Astrocyte (in vitro differentiated cells and primary cell): ENCODE measurements at regions not wholly inside any gene's neighbourhood (a gene's known extent, or its start where the extent isn't known, plus 50 kb on each side); places are given as distances from the start of the nearest gene placed in this dataset.

Experiments used
- DNase-seq: peaks from one replicate; pipeline ENCODE4 v3.0.0-alpha.2; 2010; ENCODE audit warnings: low read depth
- FAIRE-seq: peaks from 2 replicates; lab custom pipeline; 2011; peaks lifted over from hg19 to GRCh38; lab: Jason Lieb, UNC
- H2AFZ ChIP-seq: 2 replicates; pipeline ENCODE4 v1.6.0; 2012; ENCODE audit warnings: low read depth, low read length, inconsistent platforms
- H3K27ac ChIP-seq: 2 replicates; pipeline ENCODE4 v1.5.1; 2011; ENCODE audit warnings: low read depth, low read length, inconsistent platforms
- H3K27me3 ChIP-seq: 2 replicates; pipeline ENCODE4 v1.6.0; 2011; ENCODE audit warnings: low read length, inconsistent platforms; ENCODE audit not compliant: insufficient read depth
- H3K36me3 ChIP-seq: 2 replicates; pipeline ENCODE4 v1.5.1; 2011; ENCODE audit warnings: low read length, inconsistent platforms; ENCODE audit not compliant: insufficient read depth
- H3K4me1 ChIP-seq: 2 replicates; pipeline ENCODE4 v1.5.1; 2011; ENCODE audit warnings: low read length, inconsistent platforms; ENCODE audit not compliant: insufficient read depth
- H3K4me2 ChIP-seq: 2 replicates; pipeline ENCODE4 v1.6.0; 2012; ENCODE audit warnings: low read length, inconsistent platforms
- H3K4me3 ChIP-seq: 2 replicates; pipeline ENCODE4 v1.5.1; 2011; ENCODE audit warnings: low read depth, mild to moderate bottlenecking, low read length, inconsistent platforms; ENCODE audit not compliant: insufficient read depth
- H3K79me2 ChIP-seq: 2 replicates; pipeline ENCODE4 v1.6.0; 2012; ENCODE audit warnings: mild to moderate bottlenecking, low read length, inconsistent platforms; ENCODE audit not compliant: insufficient read depth
- H3K9ac ChIP-seq: 2 replicates; pipeline ENCODE4 v1.6.0; 2012; ENCODE audit warnings: mild to moderate bottlenecking, low read length, inconsistent platforms
- H3K9me3 ChIP-seq: 2 replicates; pipeline ENCODE4 v1.5.1; 2012; ENCODE audit warnings: low read depth, mild to moderate bottlenecking, low read length, inconsistent platforms; ENCODE audit not compliant: insufficient read depth
- H4K20me1 ChIP-seq: 2 replicates; pipeline ENCODE4 v1.6.0; 2012; ENCODE audit warnings: low read length, inconsistent platforms; ENCODE audit not compliant: insufficient read depth
- H3K27ac Mint-ChIP-seq: one replicate; pipeline ENCODE4 v1.8.0; 2021; ENCODE audit warnings: mild to moderate bottlenecking, mixed read lengths; ENCODE audit not compliant: unreplicated experiment
- H3K27me3 Mint-ChIP-seq: one replicate; pipeline ENCODE4 v1.8.0; 2021; ENCODE audit warnings: low read depth, mixed read lengths; ENCODE audit not compliant: unreplicated experiment
- H3K36me3 Mint-ChIP-seq: one replicate; pipeline ENCODE4 v1.8.0; 2021; ENCODE audit warnings: low read depth, mixed read lengths; ENCODE audit not compliant: unreplicated experiment
- H3K4me1 Mint-ChIP-seq: one replicate; pipeline ENCODE4 v1.8.0; 2021; ENCODE audit warnings: low read depth, mixed read lengths; ENCODE audit not compliant: unreplicated experiment
- H3K4me3 Mint-ChIP-seq: one replicate; pipeline ENCODE4 v1.8.0; 2021; ENCODE audit warnings: mild to moderate bottlenecking, moderate library complexity, mixed read lengths; ENCODE audit not compliant: unreplicated experiment
- H3K9me3 Mint-ChIP-seq: one replicate; pipeline ENCODE4 v1.8.0; 2021; ENCODE audit warnings: mild to moderate bottlenecking, mixed read lengths; ENCODE audit not compliant: unreplicated experiment
- EZH2 ChIP-seq: IDR thresholded peaks from 2 replicates; pipeline ENCODE4 v1.6.1; 2012; ENCODE audit warnings: mild to moderate bottlenecking, low read length, inconsistent platforms; ENCODE audit not compliant: insufficient read depth
- TF ChIP-seq, protein P1 (sequence below): IDR thresholded peaks from 2 replicates; pipeline ENCODE4 v1.5.1; 2011; ENCODE audit warnings: low read depth, mild to moderate bottlenecking, inconsistent platforms, low read length, moderate library complexity; ENCODE audit not compliant: insufficient read depth

DNA sequence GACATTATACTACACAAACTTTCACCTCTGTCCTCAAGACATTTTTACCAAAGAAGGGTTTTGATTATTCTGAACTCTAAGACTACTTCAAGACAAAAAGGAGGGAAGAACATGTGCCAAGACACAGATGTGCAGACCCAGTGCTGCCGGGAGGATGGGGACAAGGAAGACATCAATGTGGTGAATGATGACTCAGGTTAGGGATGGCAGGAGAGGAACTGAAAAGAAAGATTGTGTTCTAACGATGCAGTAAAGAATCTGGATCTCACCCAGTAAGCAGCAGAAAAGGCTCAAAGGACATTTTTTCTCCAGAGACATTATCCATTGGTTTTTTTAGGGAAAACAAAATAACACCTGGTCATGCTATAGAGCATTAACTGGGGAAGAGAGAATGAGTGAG, 449.9 kb upstream of the NR2F2 start:
- no peak overlapping the region for H3K27ac Mint-ChIP-seq
- no peak overlapping the region for H3K4me2 ChIP-seq
- no peak for TF ChIP-seq EZH2
- TF ChIP-seq, protein P1, sequence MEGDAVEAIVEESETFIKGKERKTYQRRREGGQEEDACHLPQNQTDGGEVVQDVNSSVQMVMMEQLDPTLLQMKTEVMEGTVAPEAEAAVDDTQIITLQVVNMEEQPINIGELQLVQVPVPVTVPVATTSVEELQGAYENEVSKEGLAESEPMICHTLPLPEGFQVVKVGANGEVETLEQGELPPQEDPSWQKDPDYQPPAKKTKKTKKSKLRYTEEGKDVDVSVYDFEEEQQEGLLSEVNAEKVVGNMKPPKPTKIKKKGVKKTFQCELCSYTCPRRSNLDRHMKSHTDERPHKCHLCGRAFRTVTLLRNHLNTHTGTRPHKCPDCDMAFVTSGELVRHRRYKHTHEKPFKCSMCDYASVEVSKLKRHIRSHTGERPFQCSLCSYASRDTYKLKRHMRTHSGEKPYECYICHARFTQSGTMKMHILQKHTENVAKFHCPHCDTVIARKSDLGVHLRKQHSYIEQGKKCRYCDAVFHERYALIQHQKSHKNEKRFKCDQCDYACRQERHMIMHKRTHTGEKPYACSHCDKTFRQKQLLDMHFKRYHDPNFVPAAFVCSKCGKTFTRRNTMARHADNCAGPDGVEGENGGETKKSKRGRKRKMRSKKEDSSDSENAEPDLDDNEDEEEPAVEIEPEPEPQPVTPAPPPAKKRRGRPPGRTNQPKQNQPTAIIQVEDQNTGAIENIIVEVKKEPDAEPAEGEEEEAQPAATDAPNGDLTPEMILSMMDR, result no peak
- peaks cover 3% of the 10 kb centered on the region for H3K4me1 Mint-ChIP-seq
- no peaks in the 10 kb centered on the region for H4K20me1 ChIP-seq
- H3K4me1 ChIP-seq, result no peaks in the 10 kb centered on the region
- no peak overlapping the region for H2AFZ ChIP-seq
- H3K27ac ChIP-seq, result no peak overlapping the region
- no peaks in the 10 kb centered on the region for H3K36me3 ChIP-seq
- no peaks in the 10 kb centered on the region for H3K27me3 Mint-ChIP-seq
- no peaks in the 10 kb centered on the region for H3K9me3 ChIP-seq
- H3K27me3 ChIP-seq, result no peaks in the 10 kb centered on the region
- H3K9ac ChIP-seq, result no peak overlapping the region
- H3K9me3 Mint-ChIP-seq, result no peaks in the 10 kb centered on the region
- no peak overlapping the region for H3K4me3 Mint-ChIP-seq
- no peaks in the 10 kb centered on the region for H3K36me3 Mint-ChIP-seq
- DNase-seq, result no peak
- no peaks in the 10 kb centered on the region for H3K79me2 ChIP-seq
- no peak for FAIRE-seq
- no peak overlapping the region for H3K4me3 ChIP-seq

DNA sequence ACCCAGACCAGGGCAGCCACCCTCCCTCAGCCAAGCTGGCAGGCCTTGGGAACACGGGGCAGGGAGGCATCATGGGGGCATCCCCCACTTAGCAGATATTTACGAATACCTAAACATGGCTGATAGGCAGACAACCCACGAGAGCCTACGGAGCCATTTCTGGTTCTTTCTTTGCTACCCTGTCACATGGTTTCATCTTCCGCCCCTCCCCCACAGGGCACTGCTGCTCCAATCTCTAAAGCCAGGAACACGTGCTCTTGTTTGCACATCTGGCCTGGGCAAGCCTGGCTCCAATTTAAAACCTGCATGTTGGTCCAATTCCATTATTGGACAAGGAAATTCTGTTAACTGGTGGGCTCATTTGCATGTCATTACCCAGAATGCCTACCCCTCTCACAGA, 447.4 kb upstream of the NR2F2 start:
- no peak overlapping the region for H2AFZ ChIP-seq
- Mint-ChIP-seq H3K27ac (no peak overlapping the region), H3K4me1 (peaks cover 9% of the 10 kb centered on the region), H3K4me3 (no peak overlapping the region), H3K9me3 (no peaks in the 10 kb centered on the region), H3K27me3 (no peaks in the 10 kb centered on the region), H3K36me3 (no peaks in the 10 kb centered on the region)
- FAIRE-seq, result no peak
- no peak overlapping the region for H3K27ac ChIP-seq
- H3K36me3 ChIP-seq, result no peaks in the 10 kb centered on the region
- no peaks in the 10 kb centered on the region for H3K27me3 ChIP-seq
- no peaks in the 10 kb centered on the region for H4K20me1 ChIP-seq
- DNase-seq, result no peak
- H3K4me3 ChIP-seq, result no peak overlapping the region
- H3K4me2 ChIP-seq, result no peak overlapping the region
- no peak for TF ChIP-seq EZH2
- TF ChIP-seq, protein P1, result no peak
- H3K9ac ChIP-seq, result no peak overlapping the region
- no peaks in the 10 kb centered on the region for H3K9me3 ChIP-seq
- H3K4me1 ChIP-seq, result no peaks in the 10 kb centered on the region
- no peaks in the 10 kb centered on the region for H3K79me2 ChIP-seq

DNA sequence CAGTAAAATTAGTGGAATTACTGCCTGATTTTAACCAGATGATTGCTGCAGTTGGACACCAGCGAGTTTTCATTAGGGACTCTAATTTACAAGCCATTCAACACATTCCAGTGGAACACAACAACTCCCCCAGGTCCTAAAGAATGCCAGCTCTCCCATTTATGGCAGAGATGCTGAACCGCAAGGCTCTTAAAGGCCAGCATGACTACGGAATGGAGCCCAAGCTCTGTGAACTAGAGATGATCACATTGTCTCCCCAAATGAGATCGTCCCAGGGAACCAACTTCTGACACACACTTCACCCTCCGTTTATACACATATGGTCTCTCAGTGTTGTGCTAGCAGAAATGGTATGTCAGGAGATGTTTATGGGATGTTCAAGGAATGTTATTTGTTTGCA, 446.2 kb upstream of the NR2F2 start:
- FAIRE-seq (no peak), DNase-seq (peak; percentile 4)
- no peaks in the 10 kb centered on the region for H3K36me3 Mint-ChIP-seq
- no peaks in the 10 kb centered on the region for H4K20me1 ChIP-seq
- H3K4me3 ChIP-seq, result no peak overlapping the region
- H3K4me1 ChIP-seq, result no peaks in the 10 kb centered on the region
- no peaks in the 10 kb centered on the region for H3K9me3 Mint-ChIP-seq
- TF ChIP-seq, protein P1, result no peak
- no peak for TF ChIP-seq EZH2
- no peaks in the 10 kb centered on the region for H3K36me3 ChIP-seq
- H3K27me3 Mint-ChIP-seq, result no peaks in the 10 kb centered on the region
- H2AFZ ChIP-seq, result no peak overlapping the region
- no peak overlapping the region for H3K4me3 Mint-ChIP-seq
- no peaks in the 10 kb centered on the region for H3K27me3 ChIP-seq
- no peak overlapping the region for H3K4me2 ChIP-seq
- H3K9ac ChIP-seq, result no peak overlapping the region
- no peak overlapping the region for H3K27ac Mint-ChIP-seq
- no peak overlapping the region for H3K27ac ChIP-seq
- H3K4me1 Mint-ChIP-seq, result peaks cover 7% of the 10 kb centered on the region
- H3K9me3 ChIP-seq, result no peaks in the 10 kb centered on the region
- H3K79me2 ChIP-seq, result no peaks in the 10 kb centered on the region
